ENCODE measurements at regions not wholly inside any gene's neighbourhood (a gene's known extent, or its start where the extent isn't known, plus 50 kb on each side); places are given as distances from the start of the nearest gene placed in this dataset.

DNA sequence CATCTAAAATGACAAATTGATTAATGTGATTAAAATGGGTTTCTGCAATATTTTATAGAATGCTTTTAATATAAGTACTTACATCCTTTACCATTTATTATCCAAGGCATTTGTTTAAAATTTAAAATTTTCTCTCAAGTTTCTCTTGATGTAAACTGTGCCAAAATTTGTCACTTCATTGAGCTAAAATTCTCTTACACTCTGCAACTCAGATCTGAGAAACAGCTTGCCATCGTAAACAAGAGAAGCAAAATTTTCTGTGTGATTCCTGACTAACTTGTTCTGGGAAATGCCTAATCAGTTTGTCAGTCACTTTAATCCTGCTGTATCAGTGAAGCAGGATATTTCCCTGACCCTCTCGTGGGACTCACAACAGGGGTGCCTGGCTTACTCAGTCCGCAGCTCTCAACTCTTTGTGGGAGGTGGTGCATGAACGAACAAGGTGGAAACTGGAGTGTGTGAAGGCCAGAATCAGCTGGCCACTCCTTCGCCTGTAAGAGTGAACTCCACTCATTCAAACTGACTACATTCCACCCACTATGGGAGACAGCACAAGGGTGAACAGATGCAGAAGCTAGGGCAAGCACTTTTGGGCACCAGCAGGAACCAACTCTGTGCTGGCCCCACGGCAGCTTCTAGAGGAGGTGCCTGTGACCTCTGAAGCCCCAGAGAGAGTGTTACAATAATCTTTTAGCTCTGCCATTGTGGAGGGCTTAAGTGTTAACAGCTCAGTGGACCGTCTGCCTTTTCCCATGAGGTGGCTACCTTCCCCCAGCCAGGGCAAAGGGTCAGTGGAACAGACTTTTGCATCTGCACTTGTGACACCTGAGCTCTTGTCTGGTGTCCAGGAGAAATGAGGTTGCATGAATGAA is 349.4 kb downstream of the FAT4 start:
- no peak for DNase-seq (ENCODE audit: low read depth)
- no peak overlapping the region for H3K4me3 ChIP-seq (ENCODE audit: low read depth, low read length)

DNA sequence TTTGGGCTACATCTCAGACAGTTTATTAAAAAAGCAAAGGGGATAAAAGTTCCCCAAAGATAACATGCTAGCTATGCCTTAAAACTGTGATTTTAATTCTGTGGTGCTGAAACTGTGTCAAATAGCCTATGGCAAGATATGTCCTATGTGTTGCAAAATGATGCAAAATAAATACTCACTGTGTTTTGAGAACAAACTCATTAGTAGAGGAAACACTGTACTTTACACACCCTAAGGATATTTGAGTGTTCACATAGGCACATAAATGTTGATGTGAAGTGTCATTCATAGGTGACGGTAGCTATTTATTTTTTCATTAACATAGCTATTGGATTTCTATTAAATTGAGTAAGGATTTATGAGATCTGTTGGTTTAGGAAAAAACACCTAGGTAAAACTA is 351.9 kb downstream of the FAT4 start:
- no peak overlapping the region for H3K4me3 ChIP-seq (ENCODE audit: low read depth, low read length)
- DNase-seq (ENCODE audit: low read depth), result no peak

- H3K4me3 ChIP-seq (ENCODE audit: low read depth, low read length), result no peak overlapping the region
- no peak for DNase-seq (ENCODE audit: low read depth)
These were observed 361.4 kb downstream of the FAT4 start for GRCh38 chr4:125676156-125676555.

- DNase-seq (ENCODE audit: low read depth), result no peak
These were observed 361.8 kb downstream of the FAT4 start for GRCh38 chr4:125676583-125676982.

DNA sequence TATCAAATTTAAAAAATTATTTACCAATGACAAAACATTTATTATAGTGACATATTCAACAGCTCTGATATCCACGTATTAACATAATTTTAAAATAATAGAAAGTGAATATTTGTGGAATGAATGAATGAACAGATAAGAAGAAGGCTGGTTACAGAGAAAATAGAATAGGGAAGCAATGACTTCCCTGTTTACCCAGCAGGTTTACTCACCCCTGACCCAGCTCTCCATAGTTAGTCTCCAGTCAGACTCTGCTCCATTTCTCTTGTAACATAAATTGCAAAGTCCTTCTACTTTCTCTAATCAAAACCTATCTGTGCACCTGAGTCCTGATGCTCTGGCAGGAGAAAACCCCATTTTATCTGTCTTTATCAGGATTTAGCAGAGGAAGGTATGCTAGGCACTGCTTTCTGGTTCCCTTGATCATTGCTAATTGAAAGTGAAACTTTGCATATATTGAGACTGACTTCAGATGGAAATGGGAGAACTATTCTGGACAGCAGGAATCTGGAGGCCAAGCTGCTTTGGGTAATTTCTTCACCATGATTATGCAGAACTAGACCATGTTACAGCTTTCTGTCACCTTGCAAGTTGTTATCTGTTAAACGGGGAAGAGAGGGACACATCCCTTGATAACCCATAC is 363.0 kb downstream of the FAT4 start:
- DNase-seq (ENCODE audit: low read depth), result no peak
- H3K4me3 ChIP-seq (ENCODE audit: low read depth, low read length), result no peak overlapping the region

More at GRCh38 chr4:125676583-125676982, 361.8 kb downstream of the FAT4 start:
- H3K4me3 ChIP-seq (ENCODE audit: low read depth, low read length), result no peak overlapping the region

GRCh38 chr4:125679989-125680388 is 365.2 kb downstream of the FAT4 start:
- no peak overlapping the region for H3K4me3 ChIP-seq (ENCODE audit: low read depth, low read length)
- DNase-seq (ENCODE audit: low read depth), result no peak

DNA sequence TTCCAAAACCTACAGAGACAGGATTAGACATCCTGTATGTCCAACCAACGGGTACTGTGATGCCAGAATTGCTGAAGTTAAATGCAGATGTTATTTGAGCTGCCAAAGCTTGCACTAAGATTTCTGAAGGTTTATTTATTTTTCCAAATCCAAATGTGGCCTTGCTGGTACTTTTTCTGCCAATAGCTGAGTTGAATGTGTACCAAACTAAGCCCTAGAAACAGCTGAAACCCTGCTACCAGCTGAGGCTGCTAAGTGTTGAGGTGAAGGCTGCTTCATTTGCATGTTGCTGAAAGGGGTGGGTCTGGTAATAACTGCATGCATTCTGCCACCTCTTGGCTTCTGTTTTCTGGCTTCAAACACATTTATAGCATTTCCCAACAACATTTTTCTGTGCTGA is 366.5 kb downstream of the FAT4 start:
- no peak overlapping the region for H3K4me3 ChIP-seq (ENCODE audit: low read depth, low read length)
- no peak for DNase-seq (ENCODE audit: low read depth)

- no peak overlapping the region for H3K4me3 ChIP-seq (ENCODE audit: low read depth, low read length)
- DNase-seq (ENCODE audit: low read depth), result no peak
These were observed 368.0 kb downstream of the FAT4 start for GRCh38 chr4:125682730-125683129.

DNA sequence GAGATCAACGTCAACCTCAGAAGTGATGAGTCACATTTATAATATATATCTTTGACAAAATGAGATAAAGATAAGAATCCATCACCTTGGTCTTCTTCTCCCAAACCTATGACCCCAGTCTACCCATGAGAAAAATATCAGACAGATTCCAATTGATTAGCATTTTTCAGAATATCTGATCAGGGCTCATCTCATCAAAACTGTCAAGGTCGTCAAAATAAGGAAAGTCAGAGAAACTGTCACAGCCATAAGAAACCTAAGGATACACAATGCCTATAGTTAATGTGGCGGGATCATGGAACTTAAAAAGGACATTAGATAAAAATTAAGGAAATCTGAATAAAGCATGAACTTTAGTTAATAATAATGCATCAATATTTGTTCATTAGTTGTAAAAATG is 374.1 kb downstream of the FAT4 start:
- H3K4me3 ChIP-seq (ENCODE audit: low read depth, low read length), result no peak overlapping the region
- DNase-seq (ENCODE audit: low read depth), result no peak

GRCh38 chr4:125689805-125690204 is 375.1 kb downstream of the FAT4 start:
- H3K4me3 ChIP-seq (ENCODE audit: low read depth, low read length), result no peak overlapping the region
- no peak for DNase-seq (ENCODE audit: low read depth)

- H3K4me3 ChIP-seq (ENCODE audit: low read depth, low read length), result no peak overlapping the region
- no peak for DNase-seq (ENCODE audit: low read depth)
These were observed 378.5 kb downstream of the FAT4 start for GRCh38 chr4:125693228-125693627.

DNA sequence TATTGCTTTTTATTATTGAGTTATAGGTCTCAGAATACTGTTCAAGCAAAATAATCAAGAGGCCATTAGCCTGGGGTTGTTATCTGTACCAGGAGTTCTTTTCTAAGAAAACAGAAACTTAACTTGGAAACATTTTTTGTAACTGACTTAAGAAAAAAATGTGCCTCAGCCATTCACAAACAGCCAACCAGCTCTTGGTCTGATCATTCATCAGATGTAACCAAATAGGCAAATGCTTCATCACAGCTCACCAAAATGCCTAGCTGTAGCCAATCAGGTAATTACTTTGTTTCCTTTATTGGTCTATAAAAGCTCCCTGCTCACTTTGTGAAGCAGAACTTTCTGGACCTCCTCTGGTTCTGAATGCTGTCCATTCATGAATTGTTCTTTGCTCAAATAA is 387.7 kb downstream of the FAT4 start:
- no peak for DNase-seq (ENCODE audit: low read depth)
- H3K4me3 ChIP-seq (ENCODE audit: low read depth, low read length), result no peak overlapping the region

GRCh38 chr4:125703443-125703842 is 388.7 kb downstream of the FAT4 start:
- H3K4me3 ChIP-seq (ENCODE audit: low read depth, low read length), result no peak overlapping the region
- DNase-seq (ENCODE audit: low read depth), result peak; percentile 68

- H3K4me3 ChIP-seq (ENCODE audit: low read depth, low read length), result no peak overlapping the region
- DNase-seq (ENCODE audit: low read depth), result peak; percentile 23
These were observed 390.0 kb downstream of the FAT4 start for GRCh38 chr4:125704726-125705125.

- no peak for DNase-seq (ENCODE audit: low read depth)
These were observed 390.9 kb downstream of the FAT4 start for GRCh38 chr4:125705681-125706080.

GRCh38 chr4:125707397-125707796 is 392.6 kb downstream of the FAT4 start:
- H3K4me3 ChIP-seq (ENCODE audit: low read depth, low read length), result no peak overlapping the region
- no peak for DNase-seq (ENCODE audit: low read depth)

More at GRCh38 chr4:125705681-125706080, 390.9 kb downstream of the FAT4 start:
- no peak overlapping the region for H3K4me3 ChIP-seq (ENCODE audit: low read depth, low read length)

- DNase-seq (ENCODE audit: low read depth), result no peak
- no peak overlapping the region for H3K4me3 ChIP-seq (ENCODE audit: low read depth, low read length)
These were observed 396.0 kb downstream of the FAT4 start for GRCh38 chr4:125710766-125711165.

GRCh38 chr4:125714049-125714448 is 399.3 kb downstream of the FAT4 start:
- DNase-seq (ENCODE audit: low read depth), result no peak
- H3K4me3 ChIP-seq (ENCODE audit: low read depth, low read length), result no peak overlapping the region

- H3K4me3 ChIP-seq (ENCODE audit: low read depth, low read length), result no peak overlapping the region
- DNase-seq (ENCODE audit: low read depth), result peak; percentile 32
These were observed 400.1 kb downstream of the FAT4 start for GRCh38 chr4:125714845-125715244.

GRCh38 chr4:125719987-125720386 is 405.2 kb downstream of the FAT4 start:
- H3K4me3 ChIP-seq (ENCODE audit: low read depth, low read length), result no peak overlapping the region
- DNase-seq (ENCODE audit: low read depth), result no peak

DNA sequence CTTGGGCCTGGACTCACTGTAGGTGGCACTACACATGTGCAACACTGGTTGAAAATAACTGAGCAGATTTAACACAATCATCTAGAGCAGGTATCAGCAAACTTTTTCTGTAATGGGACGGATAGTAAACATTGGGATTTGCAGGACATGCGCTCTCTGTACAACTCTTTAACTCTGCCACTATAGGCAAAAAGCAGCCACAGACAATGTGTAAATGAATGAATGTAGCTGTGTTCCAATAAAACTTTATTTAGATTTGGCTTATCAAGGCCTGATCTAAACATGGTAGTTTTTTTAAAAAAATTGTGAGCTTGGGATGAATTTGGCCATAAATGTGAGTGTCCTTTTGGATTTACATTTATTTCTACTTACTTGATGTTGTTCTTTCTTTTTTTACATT is 407.3 kb downstream of the FAT4 start:
- DNase-seq (ENCODE audit: low read depth), result no peak
- no peak overlapping the region for H3K4me3 ChIP-seq (ENCODE audit: low read depth, low read length)
